GM23248 (cell line): ENCODE measurements at regions not wholly inside any gene's neighbourhood (a gene's known extent, or its start where the extent isn't known, plus 50 kb on each side); places are given as distances from the start of the nearest gene placed in this dataset.

ENCODE experiments used
- DNase-seq: peaks from one replicate; pipeline ENCODE4 v3.0.0-alpha.2; 2015
- H2AFZ ChIP-seq: fragments of 200-600 bp; sonication (generic); 2 replicates; pipeline ENCODE4 v1.6.1; 2016; ENCODE audit warnings: antibody characterized with exemption
- H3F3A ChIP-seq: fragments of 200-600 bp; sonication (generic); 2 replicates; pipeline ENCODE4 v1.6.1; 2016; ENCODE audit warnings: mild to moderate bottlenecking, antibody characterized with exemption, mixed run types; ENCODE audit not compliant: insufficient read depth
- H3K27ac ChIP-seq: fragments of 200-600 bp; sonication (generic); 2 replicates; pipeline ENCODE4 v1.5.1; 2016; ENCODE audit warnings: mild to moderate bottlenecking
- H3K27me3 ChIP-seq: fragments of 200-600 bp; sonication (generic); replicated peaks from 2 replicates; pipeline ENCODE4 v1.6.1; 2016; ENCODE audit warnings: mild to moderate bottlenecking; ENCODE audit not compliant: insufficient read depth
- H3K36me3 ChIP-seq: fragments of 200-600 bp; sonication (generic); 2 replicates; pipeline ENCODE4 v1.6.1; 2016; ENCODE audit warnings: low read depth, mild to moderate bottlenecking
- H3K4me1 ChIP-seq: fragments of 200-600 bp; sonication (generic); 2 replicates; pipeline ENCODE4 v1.6.1; 2016; ENCODE audit warnings: mild to moderate bottlenecking; ENCODE audit not compliant: insufficient read depth
- H3K4me2 ChIP-seq: fragments of 200-600 bp; sonication (generic); one replicate; pipeline ENCODE4 v1.6.1; 2016; ENCODE audit warnings: mild to moderate bottlenecking; ENCODE audit not compliant: unreplicated experiment
- H3K4me3 ChIP-seq: fragments of 200-600 bp; sonication (generic); 2 replicates; pipeline ENCODE4 v1.5.1; 2016; ENCODE audit warnings: mild to moderate bottlenecking
- H3K79me2 ChIP-seq: fragments of 200-600 bp; sonication (generic); 2 replicates; pipeline ENCODE4 v1.6.1; 2016; ENCODE audit warnings: mild to moderate bottlenecking; ENCODE audit not compliant: insufficient read depth
- H3K9ac ChIP-seq: fragments of 200-600 bp; sonication (generic); 2 replicates; pipeline ENCODE4 v1.6.1; 2016; ENCODE audit warnings: mild to moderate bottlenecking
- H3K9me2 ChIP-seq: fragments of 200-600 bp; sonication (generic); 2 replicates; pipeline ENCODE4 v1.6.1; 2016; ENCODE audit warnings: mixed run types, mild to moderate bottlenecking, moderate library complexity; ENCODE audit not compliant: insufficient read depth
- H3K9me3 ChIP-seq: fragments of 200-600 bp; sonication (generic); one replicate; pipeline ENCODE4 v1.6.1; 2017; ENCODE audit warnings: low read depth
- H4K20me1 ChIP-seq: fragments of 200-600 bp; sonication (generic); 2 replicates; pipeline ENCODE4 v1.6.0; 2016; ENCODE audit not compliant: insufficient read depth
- EZH2 ChIP-seq: fragments of 200-600 bp; sonication (generic); IDR thresholded peaks from 2 replicates; pipeline ENCODE4 v1.6.1; 2018; ENCODE audit warnings: antibody characterized with exemption, mild to moderate bottlenecking; ENCODE audit not compliant: insufficient read depth, poor library complexity, severe bottlenecking
- EZH2phosphoT487 ChIP-seq: fragments of 200-600 bp; sonication (generic); IDR thresholded peaks from 2 replicates; pipeline ENCODE4 v1.6.1; 2018; ENCODE audit warnings: antibody characterized with exemption, moderate library complexity, mild to moderate bottlenecking, low read depth; ENCODE audit not compliant: insufficient read depth
- WGBS, 2 experiments: methylation state at CpG; one replicate each; pipeline ENCODE4 v1.1.6; 2015 to 2017; ENCODE audit warnings: low lambda C conversion rate in 2 of 2, low coverage in 1 of 2; ENCODE audit errors: missing lambda C conversion rate in 2 of 2; 5-methylcytosine and 5-hydroxymethylcytosine counted together
- in situ Hi-C: fragments of 300-500 bp; cut with MboI; formaldehyde crosslinking; loops from 2 replicates; pipeline ENCODE4 v1.15.0; 2020

- no peak overlapping the region for H3K4me3 ChIP-seq
- no peaks in the 10 kb centered on the region for H3K9me3 ChIP-seq
- H3F3A ChIP-seq: peaks cover 20% of the 10 kb centered on the region
- H3K9ac ChIP-seq: no peak overlapping the region
- H3K4me1 ChIP-seq: peaks cover 15% of the 10 kb centered on the region
- DNase-seq: no peak
- no peaks in the 10 kb centered on the region for H4K20me1 ChIP-seq
- no peak overlapping the region for H3K4me2 ChIP-seq
- no peaks in the 10 kb centered on the region for H3K36me3 ChIP-seq
- WGBS, 2 experiments: 86 to 92% methylated on average over 3 of the region's 3 CpGs
- H3K79me2 ChIP-seq: no peaks in the 10 kb centered on the region
- H3K27me3 ChIP-seq: no peaks in the 10 kb centered on the region
- H3K27ac ChIP-seq: no peak overlapping the region
- TF ChIP-seq EZH2 (no peak), EZH2phosphoT487 (no peak)
- no peak overlapping the region for H2AFZ ChIP-seq
- H3K9me2 ChIP-seq: no peaks in the 10 kb centered on the region
- in situ Hi-C loops: loop anchor here (10.0 to 25.0 kb wide), 2 partner anchors 363 to 710 kb away; no protein-coding TSS in a partner anchor
Measured at GRCh38 chr16:73197598-73197997, 149.7 kb upstream of the ZFHX3 start.

- no peak overlapping the region for H2AFZ ChIP-seq
- H3K79me2 ChIP-seq: no peaks in the 10 kb centered on the region
- H3F3A ChIP-seq: peaks cover 22% of the 10 kb centered on the region
- H3K9me3 ChIP-seq: no peaks in the 10 kb centered on the region
- 31 to 40% methylated on average over 4 of the region's 4 CpGs for WGBS, 2 experiments
- H4K20me1 ChIP-seq: no peaks in the 10 kb centered on the region
- no peak overlapping the region for H3K27ac ChIP-seq
- TF ChIP-seq EZH2phosphoT487: no peak
- no peak for TF ChIP-seq EZH2
- DNase-seq: peak; percentile 74
- no peak overlapping the region for H3K4me2 ChIP-seq
- H3K4me1 ChIP-seq: peaks cover 19% of the 10 kb centered on the region
- no peaks in the 10 kb centered on the region for H3K27me3 ChIP-seq
- H3K4me3 ChIP-seq: no peak overlapping the region
- no peaks in the 10 kb centered on the region for H3K9me2 ChIP-seq
- H3K36me3 ChIP-seq: no peaks in the 10 kb centered on the region
- no peak overlapping the region for H3K9ac ChIP-seq
- in situ Hi-C loops: loop anchor here (10.0 to 25.0 kb wide), 2 partner anchors 362 to 709 kb away; no protein-coding TSS in a partner anchor
Measured at GRCh38 chr16:73196670-73197069, 148.7 kb upstream of the ZFHX3 start.

GRCh38 chr16:73193464-73193863 is 145.5 kb upstream of the ZFHX3 start:
- 0 out of 2 replicates have a peak, but pooled peaks cover 12% of the 10 kb centered on the region for H3F3A ChIP-seq
- no peak overlapping the region for H3K9ac ChIP-seq
- 96 to 100% methylated on average over 1 of the region's 1 CpG for WGBS, 2 experiments
- H4K20me1 ChIP-seq: no peaks in the 10 kb centered on the region
- no peaks in the 10 kb centered on the region for H3K36me3 ChIP-seq
- no peak for DNase-seq
- no peaks in the 10 kb centered on the region for H3K27me3 ChIP-seq
- no peaks in the 10 kb centered on the region for H3K9me2 ChIP-seq
- no peak overlapping the region for H2AFZ ChIP-seq
- no peak overlapping the region for H3K4me2 ChIP-seq
- peaks cover 13% of the 10 kb centered on the region for H3K4me1 ChIP-seq
- H3K9me3 ChIP-seq: no peaks in the 10 kb centered on the region
- no peaks in the 10 kb centered on the region for H3K79me2 ChIP-seq
- in situ Hi-C loops: loop anchor here (10.0 to 25.0 kb wide), 2 partner anchors 359 to 706 kb away; no protein-coding TSS in a partner anchor
- no peak overlapping the region for H3K4me3 ChIP-seq
- no peak for TF ChIP-seq EZH2phosphoT487
- TF ChIP-seq EZH2: no peak
- H3K27ac ChIP-seq: no peak overlapping the region

GRCh38 chr16:73192232-73192894 is 144.4 kb upstream of the ZFHX3 start:
- TF ChIP-seq EZH2 (no peak), EZH2phosphoT487 (no peak)
- peak overlapping the region; percentile 73 for H3K4me2 ChIP-seq
- 4 to 7% methylated on average over 19 of the region's 19 CpGs for WGBS, 2 experiments
- H3K27ac ChIP-seq: peak overlapping the region; percentile 56
- H3K9me3 ChIP-seq: no peaks in the 10 kb centered on the region
- no peaks in the 10 kb centered on the region for H3K9me2 ChIP-seq
- no peaks in the 10 kb centered on the region for H3K79me2 ChIP-seq
- 0 out of 2 replicates have a peak, but pooled peaks cover 12% of the 10 kb centered on the region for H3F3A ChIP-seq
- H2AFZ ChIP-seq: peak overlapping the region; percentile 70
- peaks cover 13% of the 10 kb centered on the region for H3K4me1 ChIP-seq
- in situ Hi-C loops: loop anchor here (10.0 to 25.0 kb wide), 2 partner anchors 358 to 705 kb away; no protein-coding TSS in a partner anchor
- H3K27me3 ChIP-seq: no peaks in the 10 kb centered on the region
- peak overlapping the region; percentile 27; the same call in 1 of the 2 replicates for H3K9ac ChIP-seq
- DNase-seq: peak; percentile 91
- peak overlapping the region; percentile 36 for H3K4me3 ChIP-seq
- H3K36me3 ChIP-seq: no peaks in the 10 kb centered on the region
- H4K20me1 ChIP-seq: no peaks in the 10 kb centered on the region

GRCh38 chr16:73191660-73192046 is 143.7 kb upstream of the ZFHX3 start:
- TF ChIP-seq EZH2 (no peak), EZH2phosphoT487 (no peak)
- Histone ChIP-seq H3K27ac (no peak overlapping the region), H3K4me1 (peaks cover 13% of the 10 kb centered on the region), H3K27me3 (no peaks in the 10 kb centered on the region), H3K9me2 (no peaks in the 10 kb centered on the region), H3K9me3 (no peaks in the 10 kb centered on the region), H3K36me3 (no peaks in the 10 kb centered on the region), H4K20me1 (no peaks in the 10 kb centered on the region), H2AFZ (no peak overlapping the region), H3K4me3 (no peak overlapping the region), H3F3A (0 out of 2 replicates have a peak, but pooled peaks cover 12% of the 10 kb centered on the region), H3K9ac (no peak overlapping the region), H3K79me2 (no peaks in the 10 kb centered on the region), H3K4me2 (no peak overlapping the region)
- 78 to 88% methylated on average over 8 of the region's 8 CpGs for WGBS, 2 experiments
- DNase-seq: no peak
- in situ Hi-C loops: loop anchor here (10.0 to 25.0 kb wide), 2 partner anchors 357 to 704 kb away; no protein-coding TSS in a partner anchor
